Vagina (tissue), 2 donors: ENCODE measurements at regions not wholly inside any gene's neighbourhood (a gene's known extent, or its start where the extent isn't known, plus 50 kb on each side); places are given as distances from the start of the nearest gene placed in this dataset.

ENCODE experiments used
- DNase-seq, 2 donors: peaks; one replicate each; pipeline ENCODE4 v3.0.0-alpha.2; 2017; ENCODE audit errors: extremely low spot score in 2 of 2
- H3K27ac ChIP-seq: fragments of 200-600 bp; sonication (generic); one replicate; pipeline ENCODE4 v1.5.1; 2019
- H3K27me3 ChIP-seq: fragments of 200-600 bp; sonication (generic); one replicate; pipeline ENCODE4 v1.5.1; 2019
- H3K36me3 ChIP-seq, 2 donors: fragments of 200-600 bp; sonication (generic); one replicate each; pipeline ENCODE4 v1.5.1; 2017 to 2019
- H3K4me1 ChIP-seq: fragments of 200-600 bp; sonication (generic); one replicate; pipeline ENCODE4 v1.5.1; 2019
- H3K4me3 ChIP-seq, 2 donors: fragments of 200-600 bp; sonication (generic); 1 replicate in 1 of 2; 2 replicates in 1 of 2; pipeline ENCODE4 v1.5.1; 2016 to 2019
- H3K9me3 ChIP-seq: fragments of 200-600 bp; sonication (generic); one replicate; pipeline ENCODE4 v1.5.1; 2019
- CTCF ChIP-seq, 3 experiments: fragments of 450-650 bp in 2 of 3; fragments of 200-600 bp in 1 of 3; sonication (generic) in 1 of 3; IDR thresholded peaks; one replicate each; pipeline ENCODE4 v1.5.1; 2017 to 2019; ENCODE audit warnings: antibody characterized with exemption in 3 of 3, mild to moderate bottlenecking in 2 of 3, moderate library complexity in 2 of 3
- POLR2A ChIP-seq, 2 donors: fragments of 450-650 bp; IDR thresholded peaks; one replicate each; pipeline ENCODE4 v1.6.1; 2017; ENCODE audit warnings: antibody characterized with exemption in 2 of 2, mild to moderate bottlenecking in 2 of 2, moderate library complexity in 2 of 2
- POLR2AphosphoS5 ChIP-seq, 2 donors: sonication (generic); formaldehyde crosslinking; IDR thresholded peaks; one replicate each; pipeline ENCODE4 v1.9.0; 2017; ENCODE audit warnings: antibody characterized with exemption in 2 of 2, mild to moderate bottlenecking in 2 of 2, low read depth in 1 of 2; ENCODE audit not compliant: insufficient read depth in 1 of 2
- intact Hi-C: fragments of 100-400 bp; cut with DNase I; formaldehyde crosslinking; loops from one replicate; pipeline ENCODE4 v1.15.1; 2023

- Histone ChIP-seq H3K36me3 (no peaks in the 10 kb centered on the region), H3K9me3 (no peaks in the 10 kb centered on the region), H3K4me3 (no peak overlapping the region), H3K4me1 (peaks cover 18% of the 10 kb centered on the region), H3K27ac (peak overlapping the region; percentile 46), H3K27me3 (no peaks in the 10 kb centered on the region)
- DNase-seq, result no peak
- intact Hi-C loops, result no loop called here
- TF ChIP-seq POLR2AphosphoS5 (IDR thresholded peaks at IDR 0.05; ENCODE audit: insufficient read depth in 1 of 2, low read depth in 1 of 2) (peak in 1 of 2 donors; percentile 33), CTCF (IDR thresholded peaks at IDR 0.05) (no peak)
These were observed 334.1 kb upstream of the MYT1L start for GRCh38 chr2:2664989-2665833.

GRCh38 chr2:2663401-2664036 is 332.4 kb upstream of the MYT1L start:
- no peak overlapping the region for H3K4me3 ChIP-seq
- no peak overlapping the region for H3K27ac ChIP-seq
- H3K9me3 ChIP-seq, result no peaks in the 10 kb centered on the region
- H3K36me3 ChIP-seq, result no peaks in the 10 kb centered on the region
- no peak for DNase-seq
- H3K27me3 ChIP-seq, result no peaks in the 10 kb centered on the region
- H3K4me1 ChIP-seq, result peaks cover 18% of the 10 kb centered on the region
- intact Hi-C loops, result no loop called here
- TF ChIP-seq POLR2AphosphoS5 (IDR thresholded peaks at IDR 0.05; ENCODE audit: insufficient read depth in 1 of 2, low read depth in 1 of 2) (peak in 1 of 2 donors; percentile 15), POLR2A (IDR thresholded peaks at IDR 0.05) (no peak)

- H3K4me1 ChIP-seq, result peaks cover 18% of the 10 kb centered on the region
- H3K4me3 ChIP-seq, result no peak overlapping the region
- H3K36me3 ChIP-seq, result no peaks in the 10 kb centered on the region
- H3K27ac ChIP-seq, result no peak overlapping the region
- H3K27me3 ChIP-seq, result no peaks in the 10 kb centered on the region
- intact Hi-C loops, result no loop called here
- no peaks in the 10 kb centered on the region for H3K9me3 ChIP-seq
- TF ChIP-seq POLR2AphosphoS5 (IDR thresholded peaks at IDR 0.05; ENCODE audit: insufficient read depth in 1 of 2, low read depth in 1 of 2) (no peak), CTCF (IDR thresholded peaks at IDR 0.05) (no peak), POLR2A (IDR thresholded peaks at IDR 0.05) (no peak)
- DNase-seq, result no peak
These were observed 331.8 kb upstream of the MYT1L start for GRCh38 chr2:2662847-2663356.

- Histone ChIP-seq H3K27me3 (no peaks in the 10 kb centered on the region), H3K4me3 (no peak overlapping the region), H3K27ac (no peak overlapping the region), H3K4me1 (peaks cover 18% of the 10 kb centered on the region), H3K36me3 (no peaks in the 10 kb centered on the region), H3K9me3 (no peaks in the 10 kb centered on the region)
- TF ChIP-seq CTCF (IDR thresholded peaks at IDR 0.05), result no peak
- TF ChIP-seq POLR2AphosphoS5 (IDR thresholded peaks at IDR 0.05; ENCODE audit: insufficient read depth in 1 of 2, low read depth in 1 of 2), result peak in 1 of 2 donors; percentile 18
- no peak for DNase-seq
- intact Hi-C loops, result no loop called here
These were observed 331.2 kb upstream of the MYT1L start for GRCh38 chr2:2662037-2662846.

GRCh38 chr2:2660789-2661355 is 329.8 kb upstream of the MYT1L start:
- peaks cover 27% of the 10 kb centered on the region for H3K4me1 ChIP-seq
- no peak for DNase-seq
- intact Hi-C loops, result no loop called here

More at GRCh38 chr2:2660789-2661355, 329.8 kb upstream of the MYT1L start:
- H3K27ac ChIP-seq, result no peak overlapping the region
- no peaks in the 10 kb centered on the region for H3K9me3 ChIP-seq
- H3K36me3 ChIP-seq, result no peaks in the 10 kb centered on the region
- H3K4me3 ChIP-seq, result no peak overlapping the region
- no peaks in the 10 kb centered on the region for H3K27me3 ChIP-seq
- TF ChIP-seq POLR2A (IDR thresholded peaks at IDR 0.05), result no peak
- no peak for TF ChIP-seq POLR2AphosphoS5 (IDR thresholded peaks at IDR 0.05; ENCODE audit: insufficient read depth in 1 of 2, low read depth in 1 of 2)
- TF ChIP-seq CTCF (IDR thresholded peaks at IDR 0.05), result no peak
